Dendritic cell treated with granulocyte-macrophage colony-stimulating factor and Interleukin-4, amounts not matched to agents 40 ng/mL and 50 ng/mL, for 4 days (primary cell): ENCODE measurements at regions not wholly inside any gene's neighbourhood (a gene's known extent, or its start where the extent isn't known, plus 50 kb on each side); places are given as distances from the start of the nearest gene placed in this dataset.
"Not testable (repeated sequence)": the region's sequence is repeated elsewhere in the genome, so short reads cannot be mapped to it uniquely, and the experiment has no call there.

Source experiments
- H3K27ac Mint-ChIP-seq: one replicate; pipeline ENCODE4 v1.8.0; 2022; ENCODE audit warnings: mild to moderate bottlenecking, mixed read lengths
- H3K27me3 Mint-ChIP-seq: one replicate; pipeline ENCODE4 v1.8.0; 2022; ENCODE audit warnings: mild to moderate bottlenecking, mixed read lengths
- H3K36me3 Mint-ChIP-seq: one replicate; pipeline ENCODE4 v1.8.0; 2022; ENCODE audit warnings: low read depth, mixed read lengths
- H3K4me1 Mint-ChIP-seq: one replicate; pipeline ENCODE4 v1.8.0; 2022; ENCODE audit warnings: low read depth, mixed read lengths
- H3K4me3 Mint-ChIP-seq: one replicate; pipeline ENCODE4 v1.8.0; 2022; ENCODE audit warnings: mild to moderate bottlenecking, moderate library complexity, mixed read lengths
- H3K9me3 Mint-ChIP-seq: one replicate; pipeline ENCODE4 v1.8.0; 2022; ENCODE audit warnings: mixed read lengths
- intact Hi-C: fragments of 100-400 bp; cut with micrococcal nuclease; formaldehyde crosslinking; loops from one replicate; pipeline ENCODE4 v1.15.0; 2022

DNA sequence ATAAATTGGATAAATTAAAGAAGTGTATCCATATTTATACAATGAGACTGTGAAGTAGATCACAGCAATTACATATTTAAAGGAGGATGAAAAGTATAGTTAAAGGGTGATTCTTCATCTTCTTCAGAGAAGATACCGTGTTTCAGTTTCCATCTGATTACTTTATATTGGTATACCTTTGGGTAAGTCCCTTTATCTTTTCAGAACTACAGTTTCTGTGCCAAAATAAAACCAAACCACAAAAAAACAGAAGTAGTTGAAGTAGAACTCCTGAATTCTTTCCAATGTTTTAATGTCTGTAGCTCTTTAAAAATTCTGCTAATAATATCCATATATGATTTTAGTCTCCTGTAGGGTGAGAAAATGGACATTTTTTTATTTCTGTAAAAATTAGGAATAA, 231.2 kb upstream of the LINC00305 start:
- H3K9me3 Mint-ChIP-seq, result peaks cover 10% of the 10 kb centered on the region
- no peaks in the 10 kb centered on the region for H3K4me1 Mint-ChIP-seq

DNA sequence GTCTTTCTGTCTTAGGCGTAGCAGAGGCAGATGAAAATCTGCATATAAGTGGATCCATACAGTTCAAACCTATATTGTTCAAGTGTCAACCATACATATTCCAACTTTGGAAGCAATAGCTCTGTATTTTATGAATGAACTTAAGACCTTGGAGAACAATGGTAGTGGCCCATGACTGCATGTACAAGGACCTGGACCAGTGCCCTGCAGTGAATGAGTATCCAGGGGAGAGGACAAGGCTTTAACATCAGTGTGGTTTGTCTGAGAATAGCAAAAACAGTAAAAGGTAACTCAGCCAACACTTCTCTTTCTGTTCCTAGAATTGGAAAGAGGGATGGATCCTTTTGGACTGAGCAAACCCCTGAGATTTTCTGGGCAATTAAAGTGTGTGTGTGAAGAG, 230.8 kb upstream of the LINC00305 start:
- Mint-ChIP-seq H3K27me3 (no peaks in the 10 kb centered on the region), H3K27ac (no peak overlapping the region), H3K4me3 (no peak overlapping the region), H3K4me1 (no peaks in the 10 kb centered on the region), H3K36me3 (no peaks in the 10 kb centered on the region), H3K9me3 (peaks cover 10% of the 10 kb centered on the region)
- intact Hi-C loops, result no loop called here

More for the DNA sequence above, 231.2 kb upstream of the LINC00305 start:
- Mint-ChIP-seq H3K4me3 (no peak overlapping the region), H3K27ac (no peak overlapping the region), H3K36me3 (no peaks in the 10 kb centered on the region), H3K27me3 (no peaks in the 10 kb centered on the region)
- intact Hi-C loops, result no loop called here

GRCh38 chr18:64377446-64377845, 228.6 kb upstream of the LINC00305 start:
- no peaks in the 10 kb centered on the region for H3K36me3 Mint-ChIP-seq
- intact Hi-C loops, result no loop called here
- H3K4me3 Mint-ChIP-seq, result no peak overlapping the region
- H3K4me1 Mint-ChIP-seq, result no peaks in the 10 kb centered on the region
- no peak overlapping the region for H3K27ac Mint-ChIP-seq
- peaks cover 10% of the 10 kb centered on the region for H3K9me3 Mint-ChIP-seq
- no peaks in the 10 kb centered on the region for H3K27me3 Mint-ChIP-seq

DNA sequence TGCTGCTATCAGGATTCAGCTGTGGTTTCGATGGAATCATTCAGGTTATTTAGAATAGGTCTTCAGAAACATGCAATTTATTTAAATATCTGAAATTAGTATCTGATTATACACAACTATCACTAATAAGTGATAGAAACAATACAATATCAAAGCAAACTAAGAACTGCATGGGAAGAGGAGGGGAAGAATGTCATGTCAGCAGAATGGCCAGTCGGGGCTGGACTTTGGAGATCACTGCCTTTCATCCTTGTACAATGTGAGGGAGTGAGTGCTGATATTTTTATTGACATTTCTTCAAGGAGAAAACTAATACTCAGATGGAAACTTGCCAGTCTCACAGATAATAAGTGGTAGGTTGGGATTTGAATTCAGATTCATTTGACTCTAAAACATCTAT, 224.0 kb upstream of the LINC00305 start:
- no peak overlapping the region for H3K27ac Mint-ChIP-seq
- H3K4me1 Mint-ChIP-seq, result no peaks in the 10 kb centered on the region
- H3K36me3 Mint-ChIP-seq, result no peaks in the 10 kb centered on the region
- H3K4me3 Mint-ChIP-seq, result no peak overlapping the region
- intact Hi-C loops, result no loop called here
- peaks cover 10% of the 10 kb centered on the region for H3K9me3 Mint-ChIP-seq
- H3K27me3 Mint-ChIP-seq, result no peaks in the 10 kb centered on the region

- H3K4me3 Mint-ChIP-seq, H3K36me3 Mint-ChIP-seq, H3K27ac Mint-ChIP-seq, H3K27me3 Mint-ChIP-seq, intact Hi-C loops, H3K4me1 Mint-ChIP-seq, H3K9me3 Mint-ChIP-seq: not testable (repeated sequence)
These were observed 221.0 kb upstream of the LINC00305 start for GRCh38 chr18:64369830-64370440.

DNA sequence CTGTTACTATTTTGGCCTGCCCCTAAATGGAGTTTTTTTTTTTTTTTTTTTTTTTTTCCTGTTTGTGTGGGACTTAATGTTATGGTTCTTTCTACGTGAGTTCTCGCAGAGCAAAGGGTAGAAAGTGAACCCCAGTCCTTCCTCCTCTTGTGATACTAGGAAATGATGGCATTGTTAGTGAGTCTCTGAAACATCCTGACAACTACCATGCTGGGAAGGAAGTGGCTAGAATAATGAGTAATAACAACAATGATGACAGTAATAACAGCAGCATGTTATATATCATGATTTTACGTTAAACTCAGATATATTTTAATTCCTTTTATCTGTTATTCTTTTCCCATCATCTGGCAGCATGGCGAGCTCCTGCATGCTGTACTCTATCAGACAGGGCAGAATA, 216.2 kb upstream of the LINC00305 start:
- H3K4me1 Mint-ChIP-seq, result no peaks in the 10 kb centered on the region
- intact Hi-C loops, result no loop called here
- no peaks in the 10 kb centered on the region for H3K36me3 Mint-ChIP-seq
- H3K9me3 Mint-ChIP-seq, result peaks cover 25% of the 10 kb centered on the region
- H3K4me3 Mint-ChIP-seq, result no peak overlapping the region
- no peaks in the 10 kb centered on the region for H3K27me3 Mint-ChIP-seq
- no peak overlapping the region for H3K27ac Mint-ChIP-seq

DNA sequence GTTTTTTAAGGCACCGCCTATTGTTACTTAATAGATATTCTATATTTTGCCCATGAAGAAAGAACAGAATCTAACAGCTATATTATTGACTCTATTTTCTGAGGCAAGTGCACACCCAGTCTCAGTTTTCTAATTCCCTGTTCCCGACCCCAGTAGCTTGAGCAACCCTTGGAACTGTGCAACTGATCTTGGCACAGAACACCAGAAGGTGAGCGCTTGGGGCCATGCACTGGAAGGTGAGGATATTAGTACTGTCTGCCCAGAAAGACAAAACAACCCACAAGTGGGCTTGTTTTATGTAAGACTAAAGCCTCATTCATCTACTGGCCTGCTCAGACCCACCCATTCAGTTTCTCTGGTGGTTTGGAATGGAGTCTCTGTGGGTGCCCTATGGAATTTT, 188.8 kb upstream of the LINC00305 start:
- Mint-ChIP-seq H3K4me3 (no peak overlapping the region), H3K9me3 (no peaks in the 10 kb centered on the region), H3K36me3 (no peaks in the 10 kb centered on the region), H3K27ac (no peak overlapping the region), H3K4me1 (no peaks in the 10 kb centered on the region), H3K27me3 (no peaks in the 10 kb centered on the region)
- intact Hi-C loops, result no loop called here

DNA sequence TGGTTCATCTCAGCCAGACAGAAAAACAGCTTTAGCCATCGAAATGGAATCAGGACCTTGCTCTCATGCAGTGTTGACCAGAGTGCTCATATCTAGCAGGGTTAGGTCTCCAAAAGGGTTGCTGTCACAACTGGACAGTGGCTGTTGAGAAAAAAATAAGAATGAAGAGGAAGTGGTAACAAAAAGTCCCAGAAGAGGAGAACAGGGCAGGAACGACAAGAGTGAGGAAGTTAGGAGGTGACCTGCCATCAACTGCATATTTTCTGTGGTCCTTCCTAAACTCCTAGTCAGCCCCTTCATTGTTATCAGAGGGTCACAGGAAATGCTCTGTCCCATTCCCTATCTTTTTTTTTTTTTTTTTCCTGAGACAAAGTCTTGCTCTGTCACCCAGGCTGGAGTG, 188.1 kb upstream of the LINC00305 start:
- H3K36me3 Mint-ChIP-seq, result no peaks in the 10 kb centered on the region
- intact Hi-C loops, result no loop called here
- no peaks in the 10 kb centered on the region for H3K4me1 Mint-ChIP-seq
- no peaks in the 10 kb centered on the region for H3K9me3 Mint-ChIP-seq
- H3K4me3 Mint-ChIP-seq, result no peak overlapping the region
- no peaks in the 10 kb centered on the region for H3K27me3 Mint-ChIP-seq
- H3K27ac Mint-ChIP-seq, result no peak overlapping the region

GRCh38 chr18:64334748-64335147, 185.9 kb upstream of the LINC00305 start:
- intact Hi-C loops, result no loop called here
- no peaks in the 10 kb centered on the region for H3K4me1 Mint-ChIP-seq

GRCh38 chr18:64333584-64333983, 184.7 kb upstream of the LINC00305 start:
- intact Hi-C loops, result no loop called here
- H3K36me3 Mint-ChIP-seq, result no peaks in the 10 kb centered on the region
- no peaks in the 10 kb centered on the region for H3K9me3 Mint-ChIP-seq
- no peaks in the 10 kb centered on the region for H3K27me3 Mint-ChIP-seq
- no peak overlapping the region for H3K4me3 Mint-ChIP-seq
- no peak overlapping the region for H3K27ac Mint-ChIP-seq
- no peaks in the 10 kb centered on the region for H3K4me1 Mint-ChIP-seq

More at GRCh38 chr18:64334748-64335147, 185.9 kb upstream of the LINC00305 start:
- no peaks in the 10 kb centered on the region for H3K27me3 Mint-ChIP-seq
- no peaks in the 10 kb centered on the region for H3K36me3 Mint-ChIP-seq
- H3K4me3 Mint-ChIP-seq, result no peak overlapping the region
- H3K27ac Mint-ChIP-seq, result no peak overlapping the region
- no peaks in the 10 kb centered on the region for H3K9me3 Mint-ChIP-seq

GRCh38 chr18:64332835-64333234, 183.9 kb upstream of the LINC00305 start:
- Mint-ChIP-seq H3K27ac (no peak overlapping the region), H3K36me3 (no peaks in the 10 kb centered on the region), H3K4me3 (no peak overlapping the region), H3K27me3 (no peaks in the 10 kb centered on the region), H3K4me1 (no peaks in the 10 kb centered on the region), H3K9me3 (no peaks in the 10 kb centered on the region)
- intact Hi-C loops, result no loop called here

- H3K9me3 Mint-ChIP-seq, result no peaks in the 10 kb centered on the region
- no peaks in the 10 kb centered on the region for H3K36me3 Mint-ChIP-seq
- no peak overlapping the region for H3K27ac Mint-ChIP-seq
- no peaks in the 10 kb centered on the region for H3K4me1 Mint-ChIP-seq
- no peaks in the 10 kb centered on the region for H3K27me3 Mint-ChIP-seq
- no peak overlapping the region for H3K4me3 Mint-ChIP-seq
- intact Hi-C loops, result no loop called here
These were observed 182.5 kb upstream of the LINC00305 start for GRCh38 chr18:64331419-64331818.

GRCh38 chr18:64330931-64331330, 182.0 kb upstream of the LINC00305 start:
- Mint-ChIP-seq H3K4me3 (no peak overlapping the region), H3K9me3 (no peaks in the 10 kb centered on the region), H3K27me3 (no peaks in the 10 kb centered on the region), H3K36me3 (no peaks in the 10 kb centered on the region), H3K27ac (no peak overlapping the region), H3K4me1 (no peaks in the 10 kb centered on the region)
- intact Hi-C loops, result no loop called here

DNA sequence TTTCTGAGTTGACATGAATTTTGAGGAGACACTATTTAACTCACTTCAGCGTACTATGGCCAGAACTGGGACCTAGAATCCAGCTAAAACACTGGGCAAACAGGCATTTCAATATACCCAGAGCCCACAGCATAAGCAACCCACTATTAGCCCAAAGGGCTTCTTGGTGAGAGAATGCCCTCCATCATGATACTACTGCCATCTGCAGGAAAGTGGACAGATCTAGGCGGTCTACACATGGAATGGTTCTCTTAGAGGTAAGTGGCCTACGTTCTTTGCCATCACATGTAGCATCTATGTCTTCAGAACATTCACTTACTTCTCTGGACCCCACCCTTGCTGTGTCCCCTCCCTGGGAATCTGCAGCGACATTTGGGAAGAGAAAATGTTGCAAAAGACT, 181.3 kb upstream of the LINC00305 start:
- no peak overlapping the region for H3K27ac Mint-ChIP-seq
- no peak overlapping the region for H3K4me3 Mint-ChIP-seq
- H3K4me1 Mint-ChIP-seq, result no peaks in the 10 kb centered on the region
- no peaks in the 10 kb centered on the region for H3K36me3 Mint-ChIP-seq
- intact Hi-C loops, result no loop called here
- H3K27me3 Mint-ChIP-seq, result no peaks in the 10 kb centered on the region
- no peaks in the 10 kb centered on the region for H3K9me3 Mint-ChIP-seq

DNA sequence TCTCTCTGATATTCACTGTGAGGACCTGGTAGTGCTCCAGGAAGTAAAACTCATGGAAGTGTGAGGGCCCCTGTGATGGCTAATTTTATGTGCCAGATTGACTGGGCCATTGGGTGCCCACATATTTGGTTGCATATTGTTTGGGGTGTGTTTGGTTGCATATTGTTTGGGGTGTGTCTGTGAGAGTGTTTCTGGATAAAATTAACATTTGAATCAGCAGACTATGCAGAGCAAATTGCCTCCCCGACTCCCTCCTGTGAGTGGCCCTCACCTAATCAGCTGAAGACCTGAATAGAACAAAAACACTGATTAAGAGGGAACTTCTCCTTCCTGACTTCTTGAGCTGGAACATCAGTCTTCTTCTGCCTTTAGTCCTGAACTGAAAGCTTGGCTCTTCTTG, 173.3 kb upstream of the LINC00305 start:
- H3K27me3 Mint-ChIP-seq, result no peaks in the 10 kb centered on the region
- H3K4me3 Mint-ChIP-seq, result no peak overlapping the region
- intact Hi-C loops, result no loop called here

More for the DNA sequence above, 173.3 kb upstream of the LINC00305 start:
- Mint-ChIP-seq H3K4me1 (no peaks in the 10 kb centered on the region), H3K27ac (no peak overlapping the region), H3K36me3 (no peaks in the 10 kb centered on the region), H3K9me3 (peaks cover 34% of the 10 kb centered on the region)
